HG03097 (cell line): ENCODE measurements at regions not wholly inside any gene's neighbourhood (a gene's known extent, or its start where the extent isn't known, plus 50 kb on each side); places are given as distances from the start of the nearest gene placed in this dataset.

Experiments used
- ATAC-seq: cut with Tn5 transposase; IDR thresholded peaks from one replicate; pipeline ENCODE4 v1.9.1; 2021; ENCODE audit not compliant: unreplicated experiment, low FRiP score

- no peak for ATAC-seq
Measured at GRCh38 chr20:18957328-18957727, 143.7 kb downstream of the SCP2D1 start.

GRCh38 chr20:18971121-18971520 lies 157.5 kb downstream of the SCP2D1 start:
- ATAC-seq, result no peak

- no peak for ATAC-seq
Measured at GRCh38 chr20:18971574-18971973, 158.0 kb downstream of the SCP2D1 start.

GRCh38 chr20:18972251-18972876 lies 158.8 kb downstream of the SCP2D1 start:
- no peak for ATAC-seq

- ATAC-seq, result no peak
Measured at GRCh38 chr20:18973529-18974173, 160.1 kb downstream of the SCP2D1 start.

GRCh38 chr20:18974660-18975059 lies 161.1 kb downstream of the SCP2D1 start:
- no peak for ATAC-seq

GRCh38 chr20:18977441-18977840 lies 163.9 kb downstream of the SCP2D1 start:
- ATAC-seq, result no peak

- ATAC-seq, result no peak
Measured at GRCh38 chr20:18978311-18978710, 164.7 kb downstream of the SCP2D1 start.

GRCh38 chr20:18979132-18979531 lies 165.5 kb downstream of the SCP2D1 start:
- ATAC-seq, result no peak

- ATAC-seq, result no peak
Measured at GRCh38 chr20:18981962-18982539, 168.5 kb downstream of the SCP2D1 start.

GRCh38 chr20:18983796-18984195 lies 170.2 kb downstream of the SCP2D1 start:
- ATAC-seq, result no peak

GRCh38 chr20:18984238-18985200 lies 170.9 kb downstream of the SCP2D1 start:
- no peak for ATAC-seq

GRCh38 chr20:18985551-18985950 lies 172.0 kb downstream of the SCP2D1 start:
- no peak for ATAC-seq

- ATAC-seq, result no peak
Measured at GRCh38 chr20:18986146-18986830, 172.7 kb downstream of the SCP2D1 start.

GRCh38 chr20:18986895-18987580 lies 173.5 kb downstream of the SCP2D1 start:
- no peak for ATAC-seq

- no peak for ATAC-seq
Measured at GRCh38 chr20:18987781-18988360, 174.3 kb downstream of the SCP2D1 start.

- no peak for ATAC-seq
Measured at GRCh38 chr20:18988701-18989100, 175.1 kb downstream of the SCP2D1 start.

- ATAC-seq, result no peak
Measured at GRCh38 chr20:18989736-18990474, 176.3 kb downstream of the SCP2D1 start.

GRCh38 chr20:18991012-18991411 lies 177.4 kb downstream of the SCP2D1 start:
- no peak for ATAC-seq
